H1 (cell line): ENCODE measurements at regions not wholly inside any gene's neighbourhood (a gene's known extent, or its start where the extent isn't known, plus 50 kb on each side); places are given as distances from the start of the nearest gene placed in this dataset.
A peak's percentile ranks its signal among the peaks of the same experiment; 100 is the strongest.

Experiments used
- CTCF ChIA-PET: fragments of 300-600 bp; sonication (Branson Sonifier 250); formaldehyde crosslinking; loops from one replicate; lab custom pipeline; 2021; ENCODE audit not compliant: partially characterized antibody; lab: Charles Lee
- POLR2A ChIA-PET: fragments of 300-600 bp; sonication (Branson Sonifier 250); formaldehyde crosslinking; loops from one replicate; lab custom pipeline; 2021; ENCODE audit warnings: inconsistent platforms; ENCODE audit not compliant: partially characterized antibody; lab: Charles Lee
- DNase-seq, 2 experiments: peaks; one replicate each; pipeline versions ENCODE4 v3.0.0 to v3.0.0-alpha.2; 2010 to 2022; ENCODE audit warnings: low spot score in 2 of 2, low read depth in 1 of 2, mixed read lengths in 1 of 2
- FAIRE-seq: peaks from 2 replicates; lab custom pipeline; 2011; peaks lifted over from hg19 to GRCh38; lab: Jason Lieb, UNC
- H2AFZ ChIP-seq: 2 replicates; pipeline ENCODE4 v1.8.1; 2012; ENCODE audit warnings: low read length, inconsistent platforms
- H2AK5ac ChIP-seq: 2 replicates; pipeline ENCODE4 v1.6.1; 2013; ENCODE audit warnings: low read depth, low read length
- H2BK120ac ChIP-seq: replicated peaks from 2 replicates; pipeline ENCODE3; 2013; ENCODE audit warnings: low read depth, low read length, inconsistent platforms
- H2BK12ac ChIP-seq: 2 replicates; pipeline ENCODE4 v1.6.1; 2013; ENCODE audit warnings: low read depth, low read length
- H2BK15ac ChIP-seq: 2 replicates; pipeline ENCODE4 v1.6.1; 2013; ENCODE audit warnings: low read length
- H2BK20ac ChIP-seq: 2 replicates; pipeline ENCODE4 v1.6.1; 2013; ENCODE audit warnings: low read length
- H2BK5ac ChIP-seq: 2 replicates; pipeline ENCODE4 v1.6.1; 2013; ENCODE audit warnings: low read depth, low read length
- H3K14ac ChIP-seq: 2 replicates; pipeline ENCODE4 v1.6.1; 2013; ENCODE audit warnings: inconsistent platforms; ENCODE audit not compliant: insufficient read length
- H3K18ac ChIP-seq: 2 replicates; pipeline ENCODE4 v1.6.1; 2013; ENCODE audit warnings: low read length; ENCODE audit errors: extremely low read depth
- H3K23ac ChIP-seq: 2 replicates; pipeline ENCODE4 v1.6.1; 2013; ENCODE audit warnings: inconsistent platforms; ENCODE audit not compliant: insufficient read length
- H3K23me2 ChIP-seq: 2 replicates; pipeline ENCODE4 v1.6.1; 2013; ENCODE audit warnings: low read depth, low read length
- H3K27ac ChIP-seq: 2 replicates; pipeline ENCODE4 v1.6.1; 2011; ENCODE audit warnings: low read depth, low read length, inconsistent platforms
- H3K27me3 ChIP-seq, 4 experiments: replicated peaks in 1 of 4; 1 replicate in 1 of 4; 2 replicates in 3 of 4; pipeline versions ENCODE4 v1.6.1 to v1.8.1; 2011 to 2013; ENCODE audit warnings: low read length in 3 of 4, mild to moderate bottlenecking in 3 of 4, inconsistent platforms in 2 of 4, mixed read lengths in 2 of 4, moderate library complexity in 1 of 4; ENCODE audit not compliant: control insufficient read depth in 3 of 4, insufficient read depth in 3 of 4; ENCODE audit errors: extremely low read depth in 1 of 4
- H3K36me3 ChIP-seq, 4 experiments: 2 replicates each; pipeline versions ENCODE4 v1.6.1 to v1.8.1; 2011 to 2013; ENCODE audit warnings: mild to moderate bottlenecking in 4 of 4, low read length in 3 of 4, moderate library complexity in 2 of 4, control low read depth in 1 of 4, inconsistent platforms in 1 of 4; ENCODE audit not compliant: insufficient read depth in 4 of 4, control insufficient read depth in 2 of 4
- H3K4ac ChIP-seq: replicated peaks from 2 replicates; pipeline ENCODE3; 2013; ENCODE audit warnings: low read length, low read depth, mixed read lengths, inconsistent platforms; ENCODE audit not compliant: insufficient read length
- H3K4me1 ChIP-seq, 4 experiments: replicated peaks in 1 of 4; 1 replicate in 1 of 4; 2 replicates in 3 of 4; pipeline versions ENCODE4 v1.6.1 to v1.8.1; 2011 to 2013; ENCODE audit warnings: low read length in 3 of 4, inconsistent platforms in 2 of 4, mixed read lengths in 1 of 4; ENCODE audit not compliant: insufficient read depth in 4 of 4, control insufficient read depth in 3 of 4
- H3K4me2 ChIP-seq, 2 experiments: 2 replicates each; pipeline versions ENCODE4 v1.6.1 to v1.8.1; 2011 to 2013; ENCODE audit warnings: low read depth in 2 of 2, low read length in 2 of 2, control low read depth in 1 of 2, inconsistent platforms in 1 of 2, mild to moderate bottlenecking in 1 of 2; ENCODE audit not compliant: insufficient read depth in 1 of 2
- H3K4me3 ChIP-seq, 4 experiments: fragments of 200-600, 300-600 bp in 1 of 4; sonication (generic), shearing (Covaris generic), sonication (Bioruptor Twin) in 1 of 4; 2 replicates each; pipeline versions ENCODE4 v1.5.1 to v1.8.1; 2011 to 2016; ENCODE audit warnings: low read length in 4 of 4, low read depth in 3 of 4, control low read depth in 2 of 4, inconsistent platforms in 2 of 4, mild to moderate bottlenecking in 2 of 4, mixed read lengths in 1 of 4, moderate library complexity in 1 of 4; ENCODE audit not compliant: insufficient read depth in 2 of 4; ENCODE audit errors: extremely low read depth in 1 of 4
- H3K56ac ChIP-seq: replicated peaks from 2 replicates; pipeline ENCODE3; 2013; ENCODE audit warnings: low read depth, mild to moderate bottlenecking, mixed read lengths, low read length, inconsistent platforms; ENCODE audit not compliant: insufficient read length
- H3K79me1 ChIP-seq: 2 replicates; pipeline ENCODE4 v1.6.1; 2013; ENCODE audit warnings: low read depth, low read length, control low read depth
- H3K79me2 ChIP-seq, 2 experiments: 2 replicates each; pipeline versions ENCODE4 v1.6.1 to v1.8.1; 2012 to 2013; ENCODE audit warnings: low read length in 2 of 2, mild to moderate bottlenecking in 2 of 2, inconsistent platforms in 1 of 2; ENCODE audit not compliant: insufficient read depth in 2 of 2, control insufficient read depth in 1 of 2
- H3K9ac ChIP-seq, 4 experiments: replicated peaks in 1 of 4; 1 replicate in 1 of 4; 2 replicates in 3 of 4; pipeline versions ENCODE4 v1.6.1 to v1.8.1; 2011 to 2013; ENCODE audit warnings: low read depth in 3 of 4, low read length in 3 of 4, control low read depth in 2 of 4, mild to moderate bottlenecking in 2 of 4, moderate library complexity in 2 of 4, inconsistent platforms in 1 of 4; ENCODE audit errors: extremely low read depth in 1 of 4
- H3K9me3 ChIP-seq, 2 experiments: 2 replicates each; pipeline versions ENCODE4 v1.6.1 to v1.8.1; 2012 to 2013; ENCODE audit warnings: mild to moderate bottlenecking in 2 of 2, moderate library complexity in 2 of 2, control low read depth in 1 of 2, inconsistent platforms in 1 of 2, low read depth in 1 of 2, low read length in 1 of 2, mixed read lengths in 1 of 2; ENCODE audit not compliant: insufficient read depth in 2 of 2
- H4K20me1 ChIP-seq, 2 experiments: replicated peaks in 1 of 2; 2 replicates each; pipeline versions ENCODE3 to v1.8.1; 2011 to 2013; ENCODE audit warnings: inconsistent platforms in 2 of 2, low read length in 2 of 2, mild to moderate bottlenecking in 1 of 2; ENCODE audit not compliant: insufficient read depth in 2 of 2, control insufficient read depth in 1 of 2
- H4K5ac ChIP-seq: 2 replicates; pipeline ENCODE4 v1.6.1; 2013; ENCODE audit warnings: low read length, low read depth, mixed read lengths, inconsistent platforms; ENCODE audit not compliant: insufficient read length
- H4K8ac ChIP-seq: 2 replicates; pipeline ENCODE4 v1.8.0; 2013; ENCODE audit warnings: mild to moderate bottlenecking, moderate library complexity, low read length, inconsistent platforms; ENCODE audit not compliant: insufficient read depth; ENCODE audit errors: extremely low read depth
- H4K91ac ChIP-seq: replicated peaks from 2 replicates; pipeline ENCODE3; 2013; ENCODE audit warnings: low read length, mixed read lengths, inconsistent platforms; ENCODE audit not compliant: insufficient read length
- BACH1 ChIP-seq: IDR thresholded peaks from 2 replicates; pipeline ENCODE4 v1.6.1; 2012; ENCODE audit warnings: low read length, improper control_type of control experiment
- CEBPB ChIP-seq: IDR thresholded peaks from 2 replicates; pipeline ENCODE4 v1.6.1; 2012; ENCODE audit warnings: low read depth, low read length
- CREB1 ChIP-seq: IDR thresholded peaks from 2 replicates; pipeline ENCODE4 v1.6.1; 2012; ENCODE audit warnings: inconsistent platforms
- CTBP2 ChIP-seq: IDR thresholded peaks from 2 replicates; pipeline ENCODE4 v1.7.0; 2011; ENCODE audit warnings: borderline replicate concordance, mild to moderate bottlenecking, moderate library complexity, mixed read lengths, low read length; ENCODE audit not compliant: insufficient read depth, insufficient read length
- EZH2 ChIP-seq: fragments of 200-600 bp; sonication (generic); IDR thresholded peaks from 2 replicates; pipeline ENCODE4 v1.7.1; 2012; ENCODE audit warnings: low read depth, mild to moderate bottlenecking, moderate library complexity, low read length, inconsistent platforms; ENCODE audit not compliant: severe bottlenecking
- HDAC6 ChIP-seq: IDR thresholded peaks from one replicate; pipeline ENCODE4 v1.7.1; 2012; ENCODE audit warnings: low read depth, mild to moderate bottlenecking, inconsistent platforms, low read length, moderate library complexity
- KDM1A ChIP-seq: fragments of 200-600, 300-600 bp; sonication (generic); IDR thresholded peaks from 2 replicates; pipeline ENCODE4 v1.7.1; 2016; ENCODE audit warnings: mild to moderate bottlenecking, low read length, borderline replicate concordance
- PHF8 ChIP-seq: fragments of 200-600 bp; sonication (generic); conservative IDR thresholded peaks from 2 replicates; pipeline ENCODE4 v1.7.1; 2012; ENCODE audit warnings: low read depth, mild to moderate bottlenecking, inconsistent platforms, low read length, moderate library complexity
- RBBP5 ChIP-seq: IDR thresholded peaks from 2 replicates; pipeline ENCODE4 v1.7.1; 2012; ENCODE audit warnings: low read depth, mild to moderate bottlenecking, inconsistent platforms, low read length, moderate library complexity, borderline replicate concordance
- SIX5 ChIP-seq: IDR thresholded peaks from 2 replicates; pipeline ENCODE4 v1.6.1; 2011; ENCODE audit warnings: mild to moderate bottlenecking, low read depth, low read length
- SRF ChIP-seq: IDR thresholded peaks from 2 replicates; pipeline ENCODE4 v1.6.1; 2011; ENCODE audit warnings: mild to moderate bottlenecking, low read depth, low read length, moderate library complexity
- TEAD4 ChIP-seq: IDR thresholded peaks from 2 replicates; pipeline ENCODE4 v1.6.1; 2012; ENCODE audit warnings: low read depth, low read length, inconsistent platforms, mixed read lengths
- WGBS, 2 experiments: shearing (Covaris generic) in 1 of 2; methylation state at CpG; one replicate each; pipeline versions ENCODE4 v1.1.6 to v1.1.7; 2013 to 2015; ENCODE audit warnings: low lambda C conversion rate in 2 of 2, mixed read lengths in 2 of 2, inconsistent platforms in 1 of 2, low coverage in 1 of 2, missing lambda C conversion rate in 1 of 2; ENCODE audit not compliant: insufficient replicate concordance in 2 of 2, insufficient coverage in 1 of 2, insufficient read length in 1 of 2; ENCODE audit errors: extremely low coverage in 1 of 2, missing lambda C conversion rate in 1 of 2; 5-methylcytosine and 5-hydroxymethylcytosine counted together

DNA sequence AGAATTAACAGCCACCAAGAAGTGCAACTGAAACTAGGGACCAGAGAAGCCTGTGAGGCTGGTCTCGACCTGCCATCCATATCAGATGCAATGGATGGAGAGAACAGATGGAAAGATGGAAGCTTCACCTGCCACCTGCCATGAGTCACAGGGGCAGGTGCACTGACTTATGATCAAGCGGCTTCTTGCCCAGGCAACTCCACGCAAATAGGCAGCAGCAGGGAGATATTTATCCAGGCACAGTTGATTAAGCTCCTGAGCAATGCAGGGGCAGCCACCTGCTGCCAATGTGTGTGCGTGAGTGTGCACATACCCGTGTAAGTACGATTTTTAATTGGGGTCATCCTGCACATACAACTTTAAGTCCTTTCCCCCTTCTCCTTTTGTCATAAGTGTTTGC is 174.2 kb downstream of the PTPRU start:
- Histone ChIP-seq H3K4ac (no peak overlapping the region), H3K79me1 (no peaks in the 10 kb centered on the region), H3K14ac (no peak overlapping the region), H2BK15ac (no peak overlapping the region), H2BK5ac (no peak overlapping the region), H4K5ac (no peak overlapping the region), H4K8ac (no peak overlapping the region), H2BK120ac (no peak overlapping the region), H3K4me1 (peaks cover 0 to 5% (median 0%) of the 10 kb centered on the region in 4 experiments; a peak in 1 of 7 replicates), H3K18ac (no peak overlapping the region), H4K91ac (no peak overlapping the region), H2AK5ac (no peak overlapping the region), H3K4me2 (no peak overlapping the region), H3K27ac (no peak overlapping the region), H3K9me3 (no peaks in the 10 kb centered on the region; a peak in 1 of 4 replicates), H2AFZ (no peak overlapping the region), H3K27me3 (no peaks in the 10 kb centered on the region), H4K20me1 (no peaks in the 10 kb centered on the region), H2BK20ac (peak overlapping the region; percentile 26; the same call in 1 of the 2 replicates), H3K56ac (no peak overlapping the region), H3K79me2 (no peaks in the 10 kb centered on the region), H2BK12ac (no peak overlapping the region), H3K23ac (no peak overlapping the region), H3K36me3 (no peaks in the 10 kb centered on the region), H3K9ac (no peak overlapping the region), H3K4me3 (no peak overlapping the region), H3K23me2 (no peaks in the 10 kb centered on the region)
- POLR2A ChIA-PET, result interaction anchor here (0.6 kb wide), 2 partner anchors 41 to 52 kb away, joined by 4 to 5 read pairs; no protein-coding TSS in a partner anchor
- CTCF ChIA-PET, result interaction anchor here (0.8 to 2.4 kb wide), 5 partner anchors 11 to 78 kb away, joined by 4 to 6 read pairs (median 5); no protein-coding TSS in a partner anchor
- 86% methylated on average over 6 of the region's 6 CpGs; no CpG with 5 or more reads in 1 of the 2 experiments for WGBS, 2 experiments
- TF ChIP-seq TEAD4 (no peak), SRF (no peak), PHF8 (no peak), RBBP5 (no peak), EZH2 (no peak), BACH1 (no peak), SIX5 (no peak), KDM1A (no peak), CREB1 (no peak), CEBPB (no peak), HDAC6 (no peak), CTBP2 (no peak)
- DNase-seq (peak in 1 of 2 experiments; percentile 26), FAIRE-seq (no peak)
